Keratinocyte (primary cell): ENCODE measurements at regions not wholly inside any gene's neighbourhood (a gene's known extent, or its start where the extent isn't known, plus 50 kb on each side); places are given as distances from the start of the nearest gene placed in this dataset.

Source experiments
- DNase-seq: peaks from one replicate; pipeline ENCODE4 v3.0.0-alpha.2; 2011; ENCODE audit warnings: low read depth, missing footprints, low spot score
- FAIRE-seq: peaks from 2 replicates; lab custom pipeline; 2011; peaks lifted over from hg19 to GRCh38; lab: Jason Lieb, UNC
- H2AFZ ChIP-seq: 2 replicates; pipeline ENCODE4 v1.6.0; 2012; ENCODE audit warnings: low read length, control low read depth, inconsistent platforms; ENCODE audit not compliant: control insufficient read depth
- H3K27ac ChIP-seq: 2 replicates; pipeline ENCODE4 v1.5.1; 2011; ENCODE audit warnings: low read length; ENCODE audit not compliant: control insufficient read depth, insufficient read depth
- H3K27me3 ChIP-seq: 3 replicates; pipeline ENCODE4 v1.6.0; 2011; ENCODE audit warnings: low read length; ENCODE audit not compliant: control insufficient read depth, insufficient read depth; ENCODE audit errors: extremely low read depth
- H3K36me3 ChIP-seq, 2 experiments: 2 replicates in 1 of 2; 3 replicates in 1 of 2; pipeline ENCODE4 v1.5.1; 2011; ENCODE audit warnings: low read length in 2 of 2, mild to moderate bottlenecking in 1 of 2; ENCODE audit not compliant: control insufficient read depth in 2 of 2, insufficient read depth in 2 of 2; ENCODE audit errors: extremely low read depth in 1 of 2
- H3K4me1 ChIP-seq: 3 replicates; pipeline ENCODE4 v1.5.1; 2011; ENCODE audit warnings: low read length; ENCODE audit not compliant: control insufficient read depth, insufficient read depth; ENCODE audit errors: extremely low read depth
- H3K4me2 ChIP-seq: 3 replicates; pipeline ENCODE4 v1.6.0; 2011; ENCODE audit warnings: low read depth, low read length; ENCODE audit not compliant: control insufficient read depth, insufficient read depth; ENCODE audit errors: extremely low read depth
- H3K4me3 ChIP-seq, 3 experiments: fragments of 200-600 bp in 1 of 3; sonication (generic) in 1 of 3; 2 replicates in 2 of 3; 3 replicates in 1 of 3; pipeline ENCODE4 v1.5.1; 2011 to 2016; ENCODE audit warnings: low read length in 3 of 3, mild to moderate bottlenecking in 3 of 3, control low read depth in 2 of 3, inconsistent platforms in 1 of 3, low read depth in 1 of 3, mixed read lengths in 1 of 3, mixed run types in 1 of 3, moderate library complexity in 1 of 3; ENCODE audit not compliant: control insufficient read depth in 2 of 3, insufficient read depth in 2 of 3; ENCODE audit errors: extremely low read depth in 1 of 3
- H3K79me2 ChIP-seq: 2 replicates; pipeline ENCODE4 v1.6.0; 2012; ENCODE audit warnings: low read length; ENCODE audit not compliant: control insufficient read depth, insufficient read depth
- H3K9ac ChIP-seq: 3 replicates; pipeline ENCODE4 v1.6.0; 2011; ENCODE audit warnings: low read length; ENCODE audit not compliant: control insufficient read depth, insufficient read depth; ENCODE audit errors: extremely low read depth
- H3K9me1 ChIP-seq: 3 replicates; pipeline ENCODE4 v1.6.0; 2011; ENCODE audit warnings: low read length; ENCODE audit not compliant: control insufficient read depth, insufficient read depth; ENCODE audit errors: extremely low read depth
- H3K9me3 ChIP-seq: 2 replicates; pipeline ENCODE4 v1.5.1; 2012; ENCODE audit warnings: low read depth, low read length; ENCODE audit not compliant: control insufficient read depth
- H4K20me1 ChIP-seq: 3 replicates; pipeline ENCODE4 v1.6.0; 2011; ENCODE audit warnings: low read length; ENCODE audit not compliant: control insufficient read depth, insufficient read depth; ENCODE audit errors: extremely low read depth
- CTCF ChIP-seq, 3 experiments: IDR thresholded peaks in 1 of 3; conservative IDR thresholded peaks in 1 of 3; optimal IDR thresholded peaks in 1 of 3; 2 replicates in 2 of 3; 3 replicates in 1 of 3; pipeline versions ENCODE3 to v1.5.1; 2011; ENCODE audit warnings: low read length in 3 of 3, mild to moderate bottlenecking in 3 of 3, moderate library complexity in 2 of 3, control low read depth in 1 of 3, inconsistent platforms in 1 of 3; ENCODE audit not compliant: insufficient read depth in 2 of 3; ENCODE audit errors: extremely low read depth in 1 of 3
- EZH2 ChIP-seq: IDR thresholded peaks from one replicate; pipeline ENCODE4 v1.6.1; 2012; ENCODE audit warnings: inconsistent platforms, mild to moderate bottlenecking, low read length, moderate library complexity
- dilution Hi-C: fragments of 300-500 bp; cut with MboI; formaldehyde crosslinking; loops from one replicate; pipeline ENCODE4 v1.7.0; 2020; ENCODE audit warnings: low sequenced_read_pairs; ENCODE audit not compliant: extremely low pct_ligation_motif_present

GRCh38 chr12:34393086-34393820 lies 371.0 kb downstream of the ALG10 start:
- no peak overlapping the region for H3K4me3 ChIP-seq
- no peak for DNase-seq
- H3K27me3 ChIP-seq = no peaks in the 10 kb centered on the region
- no peaks in the 10 kb centered on the region for H3K4me1 ChIP-seq
- H3K4me2 ChIP-seq = no peak overlapping the region
- no peak overlapping the region for H2AFZ ChIP-seq
- no peak for FAIRE-seq
- H3K36me3 ChIP-seq = no peaks in the 10 kb centered on the region
- TF ChIP-seq EZH2 = no peak
- no peak for TF ChIP-seq CTCF (optimal IDR thresholded peaks at IDR 0.05 in 1 of 3, IDR thresholded peaks at IDR 0.05 in 1 of 3, conservative IDR thresholded peaks at IDR 0.05 in 1 of 3; ENCODE audit: extremely low read depth in 1 of 3, insufficient read depth in 2 of 3, low read length in 3 of 3)
- H3K9ac ChIP-seq = no peak overlapping the region
- H3K9me3 ChIP-seq = peaks cover 23% of the 10 kb centered on the region
- no peaks in the 10 kb centered on the region for H3K79me2 ChIP-seq
- no peak overlapping the region for H3K27ac ChIP-seq
- H4K20me1 ChIP-seq = no peaks in the 10 kb centered on the region
- H3K9me1 ChIP-seq = no peaks in the 10 kb centered on the region
- dilution Hi-C loops = no loop called here

GRCh38 chr12:34393821-34394150 lies 371.5 kb downstream of the ALG10 start:
- H3K4me1 ChIP-seq = no peaks in the 10 kb centered on the region
- H4K20me1 ChIP-seq = no peaks in the 10 kb centered on the region
- H3K27ac ChIP-seq = no peak overlapping the region
- no peak overlapping the region for H2AFZ ChIP-seq
- H3K36me3 ChIP-seq = no peaks in the 10 kb centered on the region
- dilution Hi-C loops = no loop called here
- H3K4me3 ChIP-seq = no peak overlapping the region
- no peak for TF ChIP-seq EZH2
- TF ChIP-seq CTCF (optimal IDR thresholded peaks at IDR 0.05 in 1 of 3, IDR thresholded peaks at IDR 0.05 in 1 of 3, conservative IDR thresholded peaks at IDR 0.05 in 1 of 3; ENCODE audit: extremely low read depth in 1 of 3, insufficient read depth in 2 of 3, low read length in 3 of 3) = no peak
- H3K79me2 ChIP-seq = no peaks in the 10 kb centered on the region
- no peak for FAIRE-seq
- no peaks in the 10 kb centered on the region for H3K27me3 ChIP-seq
- no peaks in the 10 kb centered on the region for H3K9me1 ChIP-seq
- peaks cover 23% of the 10 kb centered on the region for H3K9me3 ChIP-seq
- no peak for DNase-seq
- no peak overlapping the region for H3K4me2 ChIP-seq
- no peak overlapping the region for H3K9ac ChIP-seq
